HFFc6 (cell line): ENCODE measurements at regions not wholly inside any gene's neighbourhood (a gene's known extent, or its start where the extent isn't known, plus 50 kb on each side); places are given as distances from the start of the nearest gene placed in this dataset.
A peak's percentile ranks its signal among the peaks of the same experiment; 100 is the strongest.
"Not testable (repeated sequence)": the region's sequence is repeated elsewhere in the genome, so short reads cannot be mapped to it uniquely, and the experiment has no call there.

ENCODE experiments used
- DNase-seq: peaks from one replicate; pipeline ENCODE4 v3.0.0-alpha.2; 2018
- H3K27ac Mint-ChIP-seq: 2 replicates; pipeline ENCODE4 v1.8.0; 2020; ENCODE audit warnings: mild to moderate bottlenecking, mixed read lengths
- H3K27me3 Mint-ChIP-seq: 2 replicates; pipeline ENCODE4 v1.8.0; 2021; ENCODE audit warnings: mild to moderate bottlenecking, moderate library complexity, mixed read lengths; ENCODE audit not compliant: insufficient read depth
- H3K36me3 Mint-ChIP-seq: 2 replicates; pipeline ENCODE4 v1.8.0; 2021; ENCODE audit warnings: low read depth, mixed read lengths
- H3K4me1 Mint-ChIP-seq: 2 replicates; pipeline ENCODE4 v1.8.0; 2020; ENCODE audit warnings: low read depth, mixed read lengths
- H3K4me3 Mint-ChIP-seq: 2 replicates; pipeline ENCODE4 v1.8.0; 2020; ENCODE audit warnings: mild to moderate bottlenecking, moderate library complexity, mixed read lengths
- H3K9me3 Mint-ChIP-seq: 2 replicates; pipeline ENCODE4 v1.8.0; 2020; ENCODE audit warnings: mild to moderate bottlenecking, mixed read lengths
- CTCF ChIP-seq: fragments of 200-600 bp; sonication (generic); IDR thresholded peaks from 2 replicates; pipeline ENCODE4 v1.5.0; 2021; ENCODE audit warnings: antibody characterized with exemption, mild to moderate bottlenecking

- peaks cover 19% of the 10 kb centered on the region for H3K36me3 Mint-ChIP-seq
- no peak for DNase-seq
- no peak overlapping the region for H3K27ac Mint-ChIP-seq
- H3K4me3 Mint-ChIP-seq, result no peak overlapping the region
- peaks cover 14% of the 10 kb centered on the region for H3K9me3 Mint-ChIP-seq
- TF ChIP-seq CTCF, result no peak
- H3K27me3 Mint-ChIP-seq, result no peaks in the 10 kb centered on the region
- peaks cover 14% of the 10 kb centered on the region for H3K4me1 Mint-ChIP-seq
Observed at GRCh38 chr14:89661392-89661791, 244.4 kb upstream of the FOXN3 start.

- DNase-seq, H3K4me3 Mint-ChIP-seq, H3K27ac Mint-ChIP-seq, H3K27me3 Mint-ChIP-seq: not testable (repeated sequence)
- H3K4me1 Mint-ChIP-seq, result peaks cover 14% of the 10 kb centered on the region
- H3K36me3 Mint-ChIP-seq, result peaks cover 17% of the 10 kb centered on the region
- H3K9me3 Mint-ChIP-seq, result peaks cover 12% of the 10 kb centered on the region
Observed at GRCh38 chr14:89660625-89661233, 243.7 kb upstream of the FOXN3 start.

GRCh38 chr14:89660166-89660565 lies 243.1 kb upstream of the FOXN3 start:
- no peak overlapping the region for H3K27ac Mint-ChIP-seq
- H3K4me1 Mint-ChIP-seq, result peaks cover 14% of the 10 kb centered on the region
- peaks cover 14% of the 10 kb centered on the region for H3K36me3 Mint-ChIP-seq
- H3K9me3 Mint-ChIP-seq, result peaks cover 10% of the 10 kb centered on the region
- no peaks in the 10 kb centered on the region for H3K27me3 Mint-ChIP-seq
- no peak overlapping the region for H3K4me3 Mint-ChIP-seq
- TF ChIP-seq CTCF, result no peak
- DNase-seq, result peak; percentile 27

- no peak for DNase-seq
- peaks cover 10% of the 10 kb centered on the region for H3K36me3 Mint-ChIP-seq
- TF ChIP-seq CTCF, result no peak
- peaks cover 5% of the 10 kb centered on the region; the same call in 1 of the 2 replicates for H3K9me3 Mint-ChIP-seq
- no peak overlapping the region for H3K27ac Mint-ChIP-seq
- no peaks in the 10 kb centered on the region for H3K27me3 Mint-ChIP-seq
- H3K4me1 Mint-ChIP-seq, result peaks cover 8% of the 10 kb centered on the region
- no peak overlapping the region for H3K4me3 Mint-ChIP-seq
Observed at GRCh38 chr14:89658977-89659670, 242.1 kb upstream of the FOXN3 start.

- Mint-ChIP-seq H3K27me3 (no peaks in the 10 kb centered on the region), H3K27ac (no peak overlapping the region), H3K36me3 (peaks cover 10% of the 10 kb centered on the region), H3K4me3 (no peak overlapping the region), H3K9me3 (peaks cover 5% of the 10 kb centered on the region; the same call in 1 of the 2 replicates), H3K4me1 (peaks cover 8% of the 10 kb centered on the region)
- no peak for DNase-seq
- no peak for TF ChIP-seq CTCF
Observed at GRCh38 chr14:89657014-89657413, 240.0 kb upstream of the FOXN3 start.

GRCh38 chr14:89654998-89655397 lies 238.0 kb upstream of the FOXN3 start:
- peaks cover 5% of the 10 kb centered on the region; the same call in 1 of the 2 replicates for H3K9me3 Mint-ChIP-seq
- H3K27ac Mint-ChIP-seq, result no peak overlapping the region
- H3K27me3 Mint-ChIP-seq, result peaks cover 4% of the 10 kb centered on the region; the same call in 1 of the 2 replicates
- no peak overlapping the region for H3K4me3 Mint-ChIP-seq
- DNase-seq, result no peak
- no peak for TF ChIP-seq CTCF
- H3K4me1 Mint-ChIP-seq, result peaks cover 3% of the 10 kb centered on the region
- H3K36me3 Mint-ChIP-seq, result peaks cover 10% of the 10 kb centered on the region
